Panc1 (cell line): ENCODE measurements at regions not wholly inside any gene's neighbourhood (a gene's known extent, or its start where the extent isn't known, plus 50 kb on each side); places are given as distances from the start of the nearest gene placed in this dataset.

Experiments
- ATAC-seq: fragments of 200-7000 bp; cut with Tn5 transposase; 2 replicates; pipeline ENCODE4 v1.9.1; 2020; ENCODE audit warnings: mild to moderate bottlenecking, moderate library complexity
- BruUV-seq: library from RNA; stranded (reverse); fragments of 400-500 nt; replicated peaks from 2 replicates; lab custom pipeline; 2021; lab: Mats Ljungman, UMichigan
- CTCF ChIA-PET: fragments of 300-600 bp; sonication (Branson Sonifier 250); formaldehyde crosslinking; loops from one replicate; lab custom pipeline; 2022; ENCODE audit warnings: antibody characterized with exemption; lab: Charles Lee
- POLR2A ChIA-PET: fragments of 300-600 bp; sonication (Branson Sonifier 250); formaldehyde crosslinking; loops from one replicate; lab custom pipeline; 2022; ENCODE audit warnings: antibody characterized with exemption; lab: Charles Lee
- DNase-seq: peaks from one replicate; pipeline ENCODE4 v3.0.0-alpha.2; 2010; ENCODE audit warnings: low read depth, low spot score
- H3K27ac ChIP-seq: 2 replicates; pipeline ENCODE4 v1.5.1; 2011; ENCODE audit warnings: mild to moderate bottlenecking, low read length, inconsistent platforms
- H3K27me3 ChIP-seq: fragments of 200-500 bp; sonication (Bioruptor generic); 2 replicates; pipeline ENCODE4 v1.6.0; 2014; ENCODE audit warnings: low read length, inconsistent platforms; ENCODE audit not compliant: control insufficient read depth, insufficient read depth
- H3K36me3 ChIP-seq: fragments of 200-500 bp; sonication (Bioruptor generic); 2 replicates; pipeline ENCODE4 v1.5.1; 2014; ENCODE audit warnings: inconsistent platforms, mild to moderate bottlenecking, low read length, moderate library complexity; ENCODE audit not compliant: control insufficient read depth, insufficient read depth
- H3K4me1 ChIP-seq: 2 replicates; pipeline ENCODE4 v1.5.1; 2011; ENCODE audit warnings: inconsistent platforms, mild to moderate bottlenecking, low read length, moderate library complexity; ENCODE audit not compliant: control insufficient read depth, insufficient read depth
- H3K4me3 ChIP-seq, 2 experiments: 2 replicates each; pipeline ENCODE4 v1.5.1; 2011 to 2012; ENCODE audit warnings: low read depth in 2 of 2, low read length in 2 of 2, mild to moderate bottlenecking in 2 of 2, inconsistent platforms in 1 of 2, moderate library complexity in 1 of 2
- H3K9me3 ChIP-seq: fragments of 200-500 bp; sonication (Bioruptor generic); 2 replicates; pipeline ENCODE4 v1.5.1; 2014; ENCODE audit warnings: low read depth, mild to moderate bottlenecking, inconsistent platforms, low read length, moderate library complexity; ENCODE audit not compliant: control insufficient read depth, insufficient read depth
- POLR2AphosphoS5 ChIP-seq: IDR thresholded peaks from 2 replicates; pipeline ENCODE4 v1.6.1; 2012; ENCODE audit warnings: mild to moderate bottlenecking, low read depth, low read length, moderate library complexity
- SIN3A ChIP-seq: IDR thresholded peaks from 2 replicates; pipeline ENCODE4 v1.6.1; 2012; ENCODE audit warnings: low read depth, mild to moderate bottlenecking, low read length, moderate library complexity, borderline replicate concordance; ENCODE audit not compliant: insufficient read depth
- TCF7L2 ChIP-seq: IDR thresholded peaks from 2 replicates; pipeline ENCODE4 v1.6.1; 2011; ENCODE audit warnings: mild to moderate bottlenecking, low read depth, low read length, inconsistent platforms
- in situ Hi-C: cut with HindIII; loops from 2 replicates; pipeline ENCODE4 v1.10.0; 2016; ENCODE audit warnings: low sequenced_read_pairs, low pct_unique_long_range_greater_than_20kb
- intact Hi-C: fragments of 100-400 bp; cut with micrococcal nuclease; formaldehyde crosslinking; loops from one replicate; pipeline ENCODE4 v1.10.0; 2022; ENCODE audit not compliant: unreplicated experiment
- TF ChIP-seq, protein P1 (sequence below): fragments of 450-650 bp; IDR thresholded peaks from 2 replicates; pipeline ENCODE4 v1.5.1; 2017; ENCODE audit warnings: mild to moderate bottlenecking
- TF ChIP-seq, protein P2 (sequence below), 2 experiments: IDR thresholded peaks; 2 replicates each; pipeline ENCODE4 v1.6.1; 2011 to 2012; ENCODE audit warnings: low read depth in 2 of 2, control low read depth in 1 of 2, low read length in 1 of 2, mild to moderate bottlenecking in 1 of 2, moderate library complexity in 1 of 2; ENCODE audit not compliant: insufficient read depth in 1 of 2

DNA sequence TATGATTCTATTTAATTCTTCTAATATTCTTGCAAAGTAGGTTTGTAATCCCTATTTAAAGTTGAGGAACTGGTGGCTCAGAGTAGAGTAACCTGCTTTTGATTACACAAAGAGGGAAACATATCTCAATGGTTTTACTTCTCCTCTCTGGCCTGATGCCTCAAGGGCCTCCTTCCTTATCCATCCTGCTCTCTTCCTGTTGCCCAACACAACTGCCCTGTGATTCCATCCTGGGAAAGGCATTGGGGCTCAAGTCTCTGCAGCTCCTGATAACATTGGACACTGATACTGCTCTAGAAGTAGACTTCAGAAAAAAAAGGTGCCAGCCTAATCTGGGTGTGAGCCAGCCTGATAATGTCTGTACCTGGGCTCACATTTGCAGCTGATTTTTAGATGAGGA is 75.8 kb downstream of the RDH14 start:
- TF ChIP-seq POLR2AphosphoS5: no peak
- no peak for TF ChIP-seq TCF7L2
- TF ChIP-seq SIN3A: no peak
- TF ChIP-seq, protein P1, sequence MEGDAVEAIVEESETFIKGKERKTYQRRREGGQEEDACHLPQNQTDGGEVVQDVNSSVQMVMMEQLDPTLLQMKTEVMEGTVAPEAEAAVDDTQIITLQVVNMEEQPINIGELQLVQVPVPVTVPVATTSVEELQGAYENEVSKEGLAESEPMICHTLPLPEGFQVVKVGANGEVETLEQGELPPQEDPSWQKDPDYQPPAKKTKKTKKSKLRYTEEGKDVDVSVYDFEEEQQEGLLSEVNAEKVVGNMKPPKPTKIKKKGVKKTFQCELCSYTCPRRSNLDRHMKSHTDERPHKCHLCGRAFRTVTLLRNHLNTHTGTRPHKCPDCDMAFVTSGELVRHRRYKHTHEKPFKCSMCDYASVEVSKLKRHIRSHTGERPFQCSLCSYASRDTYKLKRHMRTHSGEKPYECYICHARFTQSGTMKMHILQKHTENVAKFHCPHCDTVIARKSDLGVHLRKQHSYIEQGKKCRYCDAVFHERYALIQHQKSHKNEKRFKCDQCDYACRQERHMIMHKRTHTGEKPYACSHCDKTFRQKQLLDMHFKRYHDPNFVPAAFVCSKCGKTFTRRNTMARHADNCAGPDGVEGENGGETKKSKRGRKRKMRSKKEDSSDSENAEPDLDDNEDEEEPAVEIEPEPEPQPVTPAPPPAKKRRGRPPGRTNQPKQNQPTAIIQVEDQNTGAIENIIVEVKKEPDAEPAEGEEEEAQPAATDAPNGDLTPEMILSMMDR: no peak
- TF ChIP-seq, protein P2, sequence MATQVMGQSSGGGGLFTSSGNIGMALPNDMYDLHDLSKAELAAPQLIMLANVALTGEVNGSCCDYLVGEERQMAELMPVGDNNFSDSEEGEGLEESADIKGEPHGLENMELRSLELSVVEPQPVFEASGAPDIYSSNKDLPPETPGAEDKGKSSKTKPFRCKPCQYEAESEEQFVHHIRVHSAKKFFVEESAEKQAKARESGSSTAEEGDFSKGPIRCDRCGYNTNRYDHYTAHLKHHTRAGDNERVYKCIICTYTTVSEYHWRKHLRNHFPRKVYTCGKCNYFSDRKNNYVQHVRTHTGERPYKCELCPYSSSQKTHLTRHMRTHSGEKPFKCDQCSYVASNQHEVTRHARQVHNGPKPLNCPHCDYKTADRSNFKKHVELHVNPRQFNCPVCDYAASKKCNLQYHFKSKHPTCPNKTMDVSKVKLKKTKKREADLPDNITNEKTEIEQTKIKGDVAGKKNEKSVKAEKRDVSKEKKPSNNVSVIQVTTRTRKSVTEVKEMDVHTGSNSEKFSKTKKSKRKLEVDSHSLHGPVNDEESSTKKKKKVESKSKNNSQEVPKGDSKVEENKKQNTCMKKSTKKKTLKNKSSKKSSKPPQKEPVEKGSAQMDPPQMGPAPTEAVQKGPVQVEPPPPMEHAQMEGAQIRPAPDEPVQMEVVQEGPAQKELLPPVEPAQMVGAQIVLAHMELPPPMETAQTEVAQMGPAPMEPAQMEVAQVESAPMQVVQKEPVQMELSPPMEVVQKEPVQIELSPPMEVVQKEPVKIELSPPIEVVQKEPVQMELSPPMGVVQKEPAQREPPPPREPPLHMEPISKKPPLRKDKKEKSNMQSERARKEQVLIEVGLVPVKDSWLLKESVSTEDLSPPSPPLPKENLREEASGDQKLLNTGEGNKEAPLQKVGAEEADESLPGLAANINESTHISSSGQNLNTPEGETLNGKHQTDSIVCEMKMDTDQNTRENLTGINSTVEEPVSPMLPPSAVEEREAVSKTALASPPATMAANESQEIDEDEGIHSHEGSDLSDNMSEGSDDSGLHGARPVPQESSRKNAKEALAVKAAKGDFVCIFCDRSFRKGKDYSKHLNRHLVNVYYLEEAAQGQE (IDR thresholded peaks at IDR 0.05; ENCODE audit: insufficient read depth in 1 of 2, low read depth in 2 of 2, low read length in 1 of 2): no peak
- no peaks in the 10 kb centered on the region; the same call in 1 of the 2 replicates for H3K27me3 ChIP-seq
- no peak overlapping the region for H3K4me3 ChIP-seq
- CTCF ChIA-PET: no interaction called here
- POLR2A ChIA-PET: no interaction called here
- no peaks in the 10 kb centered on the region for H3K4me1 ChIP-seq
- no peak for ATAC-seq
- no peaks in the 10 kb centered on the region for H3K9me3 ChIP-seq
- H3K27ac ChIP-seq: no peak overlapping the region
- in situ Hi-C loops (no loop called here), intact Hi-C loops (no loop called here)
- no TSS peak for BruUV-seq
- no peak for DNase-seq
- H3K36me3 ChIP-seq: no peaks in the 10 kb centered on the region

DNA sequence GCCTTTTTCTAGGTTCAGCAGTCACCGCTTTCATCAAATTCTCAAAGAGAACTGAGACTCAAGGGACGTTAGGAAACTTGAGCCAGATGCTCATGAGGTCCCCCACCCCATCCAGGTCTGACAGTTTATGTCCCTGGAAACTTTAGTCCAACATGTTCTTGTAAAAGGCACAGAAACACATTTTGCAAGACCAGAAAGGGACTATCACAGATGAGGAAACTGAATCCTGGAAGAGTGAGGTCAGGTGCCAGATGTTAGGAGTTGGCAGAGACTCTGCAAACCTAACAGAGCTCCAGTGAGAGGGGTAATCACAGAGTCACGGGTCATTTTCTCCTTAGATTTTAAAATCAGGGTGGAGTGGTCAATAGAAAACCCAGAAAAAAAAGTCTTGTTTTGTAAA is 76.6 kb downstream of the RDH14 start:
- no TSS peak for BruUV-seq
- ChIA-PET CTCF (no interaction called here), POLR2A (no interaction called here)
- ATAC-seq: no peak
- Histone ChIP-seq H3K27me3 (no peaks in the 10 kb centered on the region; the same call in 1 of the 2 replicates), H3K4me1 (no peaks in the 10 kb centered on the region), H3K27ac (no peak overlapping the region), H3K36me3 (no peaks in the 10 kb centered on the region), H3K9me3 (no peaks in the 10 kb centered on the region), H3K4me3 (no peak overlapping the region)
- DNase-seq: no peak
- intact Hi-C loops (no loop called here), in situ Hi-C loops (no loop called here)
- no peak for TF ChIP-seq POLR2AphosphoS5
- TF ChIP-seq, protein P1: no peak
- no peak for TF ChIP-seq TCF7L2
- no peak for TF ChIP-seq SIN3A
- TF ChIP-seq, protein P2 (IDR thresholded peaks at IDR 0.05; ENCODE audit: insufficient read depth in 1 of 2, low read depth in 2 of 2, low read length in 1 of 2): no peak
